ENCODE measurements at regions not wholly inside any gene's neighbourhood (a gene's known extent, or its start where the extent isn't known, plus 50 kb on each side); places are given as distances from the start of the nearest gene placed in this dataset.
"Not testable (repeated sequence)": the region's sequence is repeated elsewhere in the genome, so short reads cannot be mapped to it uniquely, and the experiment has no call there.

DNA sequence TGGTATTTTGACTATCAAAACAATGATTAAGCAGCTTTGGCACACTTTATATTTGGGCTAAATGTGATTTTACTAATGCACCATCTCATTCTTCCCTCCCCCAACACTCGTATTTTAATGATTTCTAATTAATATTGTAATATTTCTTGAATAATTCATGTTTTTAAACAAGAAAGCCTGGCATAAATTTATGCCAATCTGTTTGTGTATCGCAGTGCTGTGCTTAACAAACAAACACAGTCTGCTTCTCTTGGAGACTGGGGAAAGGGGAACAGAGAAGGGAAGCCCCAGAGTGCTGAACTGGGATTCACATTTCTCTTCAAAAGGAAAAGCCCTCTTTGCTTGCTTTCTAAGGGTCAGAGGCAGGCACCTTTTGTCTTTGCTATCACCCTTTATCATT, 496.9 kb upstream of the STXBP6 start:
- DNase-seq = no peak

DNA sequence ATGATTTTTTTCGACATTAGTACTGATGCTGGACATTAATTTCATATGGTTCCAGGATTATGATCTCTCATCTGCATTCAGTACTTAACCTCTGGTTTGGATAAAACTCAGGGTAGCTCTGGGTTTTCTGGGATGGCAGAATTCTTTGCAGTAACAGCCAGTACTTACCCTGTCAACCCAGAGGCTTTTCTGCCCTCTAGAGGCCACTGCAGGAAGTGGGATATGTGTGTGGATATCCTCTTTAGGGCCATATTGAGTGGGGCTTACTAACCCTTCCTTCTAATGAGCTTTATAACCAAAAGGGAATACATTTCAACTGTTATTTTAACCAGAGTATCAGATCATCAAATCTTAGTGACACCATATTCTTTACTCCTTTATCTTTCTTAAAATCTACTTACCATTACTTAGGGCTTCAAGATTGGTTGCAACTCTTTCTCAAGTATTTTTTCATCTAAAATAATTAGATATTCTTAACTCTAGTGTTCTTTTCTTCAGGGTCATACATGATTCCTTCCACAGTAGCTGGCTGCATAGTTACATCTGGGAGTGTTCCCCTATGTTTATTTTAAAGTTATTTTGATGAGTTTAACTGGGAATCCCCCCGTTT, 488.0 kb upstream of the STXBP6 start:
- DNase-seq = no peak

DNA sequence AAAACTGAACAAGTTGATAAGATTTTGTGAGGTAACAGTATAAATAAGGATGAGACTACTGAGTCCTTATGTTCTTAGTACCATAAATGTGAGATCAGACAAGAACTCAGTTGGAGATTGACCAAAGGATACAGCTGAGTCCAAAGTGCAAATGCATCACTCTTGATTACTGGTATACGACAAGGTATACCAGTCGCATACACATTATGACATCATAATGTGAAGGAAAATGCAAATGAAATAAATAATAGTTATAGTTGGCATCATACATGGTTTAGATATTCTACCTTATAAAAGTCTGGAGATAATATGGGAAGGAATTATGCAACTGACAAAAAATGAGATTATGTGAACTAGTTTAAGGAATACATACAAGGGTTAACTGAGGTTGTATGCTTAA, 476.3 kb upstream of the STXBP6 start:
- no peak for DNase-seq

DNA sequence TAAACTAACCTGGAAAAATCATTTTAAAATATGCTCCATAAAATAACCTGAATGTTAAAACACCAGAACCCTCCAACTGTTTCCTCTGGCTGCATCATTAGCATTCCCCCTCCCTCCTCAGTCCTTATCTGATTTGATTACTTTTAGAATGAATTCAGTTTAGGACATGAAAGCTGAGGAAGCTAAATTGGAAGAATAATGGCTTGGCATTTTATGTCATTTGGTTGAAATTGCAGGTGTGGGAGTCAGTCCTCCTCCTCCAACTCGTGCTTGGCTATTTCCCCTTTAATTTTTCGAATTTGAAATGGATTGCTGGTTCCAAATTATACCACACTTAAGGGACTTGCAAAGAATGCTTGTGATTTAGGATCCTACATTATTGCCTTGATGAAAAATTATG, 473.0 kb upstream of the STXBP6 start:
- no peak for DNase-seq

DNA sequence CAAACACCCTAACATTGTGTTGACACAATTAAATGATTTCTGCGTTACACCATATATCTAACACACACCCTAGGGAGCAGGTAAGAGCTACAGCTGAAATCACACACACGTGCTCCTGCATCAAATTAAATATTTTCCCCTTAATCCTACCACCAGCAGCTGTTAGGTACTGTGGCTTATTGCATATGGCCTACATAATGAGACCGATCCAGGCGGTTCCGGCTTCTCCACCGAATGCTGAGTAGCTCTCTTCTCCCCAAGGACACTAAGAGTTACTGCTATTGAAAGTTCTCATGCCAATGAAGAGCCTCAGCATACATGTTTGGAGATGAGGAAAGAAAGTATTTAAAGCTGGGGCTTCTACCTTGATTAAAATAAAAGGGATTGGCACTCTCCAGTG, 472.2 kb upstream of the STXBP6 start:
- DNase-seq = no peak

DNA sequence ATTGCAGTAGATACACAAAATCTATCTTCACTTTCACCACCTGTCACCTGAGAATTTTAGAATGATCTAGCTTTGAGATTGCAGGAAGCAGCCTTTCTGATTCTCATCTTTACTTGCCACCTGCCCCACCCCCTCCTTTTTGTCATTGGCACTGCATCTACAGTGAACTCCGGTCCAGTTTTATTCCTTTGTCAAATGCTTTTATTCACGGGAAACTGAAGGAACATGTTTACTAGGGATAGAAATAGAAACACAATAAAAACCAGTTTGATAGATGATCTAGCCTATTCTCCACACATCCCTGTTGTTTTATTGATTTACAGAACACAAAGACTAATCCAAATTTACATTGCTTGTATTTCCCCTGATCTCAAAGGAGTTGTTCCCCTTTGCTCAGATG, 471.7 kb upstream of the STXBP6 start:
- DNase-seq = no peak

DNA sequence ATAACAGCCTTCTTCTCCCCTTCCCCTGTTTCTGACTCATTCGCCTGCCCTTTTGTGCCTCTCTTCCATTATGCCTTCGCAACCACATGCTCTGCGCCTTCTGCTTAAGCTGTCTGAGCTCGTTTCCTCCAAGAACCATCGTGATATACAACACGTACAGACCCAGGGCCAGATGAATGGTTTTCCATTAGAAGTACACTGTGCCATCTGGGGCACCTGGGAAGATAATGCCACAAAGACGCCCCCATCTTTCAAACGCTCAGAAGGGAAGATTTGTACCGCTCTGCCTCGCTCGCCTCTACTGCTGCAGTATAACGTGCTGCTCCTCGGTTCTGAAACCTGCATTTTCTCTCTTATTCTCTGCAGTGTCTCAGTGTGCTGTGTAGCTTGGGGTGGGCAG, 470.9 kb upstream of the STXBP6 start:
- DNase-seq = no peak

DNA sequence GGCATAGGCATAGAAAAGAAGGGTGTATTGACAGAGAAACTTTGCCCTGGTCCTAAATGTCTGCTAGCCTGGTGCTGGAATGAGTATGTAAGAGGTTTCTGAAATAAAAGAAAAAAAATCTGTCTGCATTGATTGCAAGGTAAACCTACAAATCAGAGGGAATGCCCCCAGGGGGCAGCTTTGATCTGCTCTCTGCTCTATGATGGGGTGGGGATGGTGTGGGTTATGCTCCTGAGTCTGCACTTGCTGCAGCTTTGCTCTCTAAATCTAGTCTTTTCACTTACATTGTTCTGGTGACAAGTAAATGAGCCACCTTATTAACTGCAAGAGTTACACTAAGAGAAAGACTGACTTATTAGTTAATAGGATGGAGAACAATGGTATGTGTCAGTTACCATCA, 468.4 kb upstream of the STXBP6 start:
- no peak for DNase-seq

DNA sequence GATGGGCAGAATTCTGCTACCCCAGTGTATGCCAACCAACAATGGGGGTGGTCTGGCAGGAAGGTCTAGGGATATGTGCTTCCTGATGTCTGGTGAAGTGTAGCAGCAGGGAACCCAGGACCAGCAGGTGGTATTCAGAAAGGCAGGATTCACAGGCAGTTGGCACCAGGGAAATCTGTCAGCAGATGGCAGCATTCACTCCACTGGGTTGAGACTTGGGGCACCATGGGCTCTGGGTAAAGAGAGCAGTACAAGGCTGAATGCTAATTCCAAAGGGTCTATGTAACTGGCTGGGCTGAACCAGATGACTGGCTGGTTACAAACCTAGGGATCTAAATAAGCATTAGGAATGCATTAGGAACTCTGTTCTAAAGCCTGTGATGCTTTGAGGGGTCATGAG, 466.9 kb upstream of the STXBP6 start:
- DNase-seq = no peak

DNA sequence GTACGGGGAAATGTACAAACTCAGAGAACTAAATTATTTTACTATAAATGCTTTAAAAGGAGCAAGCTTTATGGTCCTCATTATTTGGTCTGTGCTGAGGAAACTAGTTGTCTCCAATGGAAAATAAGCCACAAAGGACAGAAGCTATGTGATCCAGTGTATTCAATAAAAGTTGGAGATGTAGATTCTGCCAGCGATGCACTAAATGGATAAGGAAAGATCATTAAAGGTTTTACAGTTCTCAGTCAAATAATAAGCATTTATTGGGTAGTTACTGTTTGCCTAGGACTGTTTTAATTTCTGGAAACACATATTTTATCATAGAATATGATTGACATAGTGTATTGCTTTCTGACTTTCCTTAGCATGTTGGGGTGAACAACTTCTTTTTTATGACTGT, 458.9 kb upstream of the STXBP6 start:
- no peak for DNase-seq

DNA sequence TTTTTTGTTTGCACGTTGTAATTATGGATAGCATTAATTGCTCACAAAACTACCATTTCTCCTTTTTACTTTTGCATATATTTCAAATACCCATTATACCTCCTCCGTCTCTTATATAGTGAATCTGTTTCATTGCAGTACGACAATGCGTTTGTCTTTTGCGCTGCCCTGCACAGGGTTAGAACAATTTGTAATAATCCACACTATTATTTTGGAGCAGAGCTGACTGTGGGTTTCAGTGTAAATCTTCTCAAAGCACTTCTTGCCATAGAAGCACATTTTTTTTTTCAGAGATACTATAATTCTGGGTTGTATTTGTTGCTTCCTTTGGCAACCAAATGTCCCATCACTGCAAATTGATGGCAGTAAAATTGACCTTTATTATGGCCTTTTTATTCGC, 451.8 kb upstream of the STXBP6 start:
- no peak for DNase-seq

DNA sequence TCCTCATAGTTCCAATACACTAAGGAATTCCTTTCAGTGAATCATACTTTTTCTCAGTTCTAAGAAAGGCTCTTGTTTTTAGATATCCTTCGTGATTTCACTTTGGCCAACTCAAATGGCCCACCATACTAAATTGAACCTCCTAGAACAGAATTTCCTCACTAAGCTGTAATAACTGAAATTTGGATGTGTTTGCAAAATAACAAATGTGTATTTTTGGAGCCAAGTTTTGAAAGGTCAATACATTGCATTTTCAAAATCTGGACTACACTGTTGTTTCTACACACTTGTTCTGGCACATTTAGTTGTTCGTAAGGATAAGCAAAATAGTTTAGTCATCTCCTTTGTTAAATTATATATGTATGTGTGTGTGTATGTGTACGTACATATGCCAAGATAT, 439.0 kb upstream of the STXBP6 start:
- no peak for DNase-seq

DNA sequence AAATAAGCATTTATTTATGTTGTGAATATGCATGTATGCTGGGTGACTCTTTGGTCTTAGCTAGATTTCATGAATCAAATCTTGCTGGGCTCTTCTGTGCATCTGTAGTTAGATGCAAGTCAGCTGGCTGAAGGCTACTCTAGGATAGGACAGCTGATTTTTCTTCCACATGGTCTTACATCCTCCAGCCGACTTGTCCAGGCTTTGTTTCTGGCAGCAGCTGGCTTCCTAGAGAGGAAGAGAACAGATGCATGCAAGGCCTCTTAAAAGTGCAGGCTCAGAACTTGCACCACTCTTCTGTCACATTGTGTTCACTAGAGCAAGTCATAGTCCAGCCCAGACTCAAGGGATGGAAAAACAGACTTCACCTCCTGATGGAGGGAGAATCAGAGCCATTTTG, 435.4 kb upstream of the STXBP6 start:
- no peak for DNase-seq

DNA sequence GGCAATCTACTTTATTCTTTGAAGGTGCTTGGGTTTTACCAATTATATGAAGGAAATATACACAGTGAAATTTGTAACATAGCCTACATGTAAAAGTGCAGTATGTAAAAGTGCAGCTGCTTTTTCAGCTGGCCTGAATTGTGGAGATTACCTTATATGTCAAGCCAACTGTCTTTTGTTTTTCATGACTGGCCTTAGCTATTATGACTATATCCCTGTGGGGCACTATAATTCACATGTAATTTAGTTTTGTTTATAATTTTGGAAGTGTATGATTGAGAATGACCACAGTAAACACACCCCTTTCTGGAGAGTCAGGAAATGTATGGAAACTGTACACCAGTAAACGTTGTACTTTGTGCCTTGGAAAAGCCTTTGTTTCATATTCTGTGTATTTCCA, 435.0 kb upstream of the STXBP6 start:
- DNase-seq = no peak

DNA sequence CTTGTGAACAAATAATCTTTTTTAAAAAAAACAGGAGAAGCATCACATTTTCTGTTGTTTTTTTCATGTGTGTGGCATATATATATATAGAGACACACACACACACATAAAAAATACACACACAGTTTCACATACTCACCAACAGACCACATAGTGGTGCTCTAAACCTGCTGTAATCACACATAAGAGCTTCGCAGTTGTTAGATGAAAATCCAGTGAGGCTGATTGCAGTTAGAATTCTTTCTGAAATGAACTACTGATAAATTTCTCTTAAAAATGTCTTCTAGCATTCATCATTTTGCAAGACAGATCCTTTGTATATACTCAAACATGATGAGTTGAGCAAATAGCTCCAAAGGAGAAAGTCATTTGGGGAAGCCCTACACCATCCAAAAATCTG, 434.3 kb upstream of the STXBP6 start:
- DNase-seq = no peak

DNA sequence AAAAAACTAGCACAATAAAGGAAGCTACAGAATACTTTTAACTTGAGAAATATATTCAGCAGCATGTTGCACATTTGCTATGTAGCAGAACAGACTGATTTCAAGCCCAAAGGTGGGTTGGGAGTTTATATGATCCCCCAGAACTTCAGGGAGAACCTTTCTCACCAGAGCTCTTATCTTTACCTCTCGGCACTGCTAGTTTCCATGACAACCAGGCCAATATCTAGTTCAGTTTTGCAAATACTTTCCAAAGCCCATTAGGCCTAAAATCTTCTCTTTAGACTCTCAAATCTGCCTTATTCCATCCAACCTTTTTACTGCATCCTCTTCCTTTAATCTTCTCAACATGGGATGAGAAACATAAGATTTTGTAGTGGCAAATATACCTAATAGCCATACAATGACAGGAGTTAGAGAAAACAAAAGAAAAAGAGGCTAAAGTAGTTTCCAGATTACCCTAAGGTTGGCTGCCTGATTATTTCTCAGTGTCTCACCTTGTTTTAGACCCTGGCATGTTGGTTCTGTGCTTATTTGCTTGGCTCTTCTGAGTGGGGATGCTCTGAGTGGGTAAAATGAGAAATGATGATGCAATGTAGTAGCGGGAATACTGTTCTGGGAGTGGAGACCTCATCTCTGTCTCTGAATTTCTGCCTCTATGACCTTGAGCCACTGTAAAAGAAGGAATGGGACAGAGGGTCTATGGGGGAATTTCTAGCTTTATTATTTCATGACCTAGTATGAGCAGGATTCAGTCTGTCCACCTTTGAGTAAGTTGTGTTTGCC, 427.6 kb upstream of the STXBP6 start:
- no peak for DNase-seq

DNA sequence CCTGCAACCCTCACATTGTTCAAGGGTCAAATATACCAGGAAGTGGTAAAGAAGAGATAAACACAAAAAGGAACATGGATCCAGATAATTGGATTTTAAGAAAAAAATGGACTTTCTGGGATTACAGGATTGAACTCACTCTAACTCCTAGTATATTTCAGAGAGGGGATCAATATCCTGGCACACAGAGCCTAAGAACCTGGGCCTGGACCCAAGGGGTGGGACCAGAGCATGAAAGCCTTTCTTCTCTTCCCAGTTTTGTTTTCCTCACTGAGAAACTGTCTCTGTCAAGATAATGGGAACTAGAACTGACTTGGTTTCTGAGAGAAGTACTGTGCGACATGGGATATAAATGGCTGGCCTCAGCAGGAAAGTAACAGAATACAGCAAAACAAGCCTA, 422.8 kb upstream of the STXBP6 start:
- no peak for DNase-seq

DNA sequence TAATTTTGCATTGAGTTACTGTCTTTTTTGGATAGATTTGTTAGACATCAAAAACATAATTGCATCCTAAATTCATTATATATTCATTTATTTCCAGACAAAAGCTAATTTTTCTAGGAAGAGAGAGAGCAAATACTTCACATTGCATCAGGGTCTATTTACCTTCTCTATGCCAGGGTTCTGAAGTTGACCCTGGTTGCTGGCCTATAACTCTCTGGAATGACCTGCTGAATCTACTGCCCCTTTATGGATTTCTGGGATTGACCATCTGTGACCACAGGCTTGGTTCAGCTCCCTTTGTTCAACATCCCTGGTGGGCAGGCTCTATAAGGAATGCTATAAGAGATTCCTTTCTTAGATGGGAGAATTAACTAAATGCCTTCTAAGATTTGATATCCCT, 414.8 kb upstream of the STXBP6 start:
- no peak for DNase-seq

DNA sequence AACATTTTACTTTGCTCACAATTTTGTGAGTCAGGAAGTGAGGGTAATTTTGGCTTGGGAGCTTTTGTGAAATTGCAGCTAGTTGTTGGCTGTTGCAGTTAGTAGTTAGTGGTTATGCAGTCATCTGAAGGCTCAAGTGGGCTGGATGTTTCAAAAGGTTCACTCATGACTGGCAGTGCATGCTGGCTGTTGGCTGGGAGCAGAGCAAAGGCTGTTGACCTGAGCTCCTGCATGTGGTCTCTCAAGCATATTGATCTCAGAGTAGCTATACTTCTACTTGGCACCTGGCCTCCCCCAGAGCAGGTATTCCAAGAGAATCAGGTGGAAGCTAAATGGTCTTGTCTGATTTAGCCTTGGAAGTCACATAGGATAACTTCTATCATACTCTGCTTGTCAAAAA, 414.1 kb upstream of the STXBP6 start:
- no peak for DNase-seq

DNA sequence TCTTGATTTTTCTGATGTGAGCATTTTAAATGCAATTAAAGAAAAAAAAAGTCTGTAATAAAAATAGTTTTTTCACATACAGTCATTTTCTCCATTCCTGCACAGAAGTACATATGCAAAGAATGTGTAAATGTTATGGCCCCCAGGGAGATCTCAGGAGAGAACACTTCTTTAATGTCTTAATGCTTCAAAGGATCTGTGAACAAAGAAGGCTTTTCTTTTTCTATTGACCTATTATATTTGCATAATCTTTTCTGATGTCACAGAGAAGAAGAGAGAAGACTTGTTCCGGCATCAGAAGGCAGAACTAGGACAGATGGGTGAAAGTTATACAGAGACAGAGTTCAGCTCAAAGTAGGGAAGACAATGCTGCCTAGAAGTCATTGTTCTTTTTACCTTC, 413.5 kb upstream of the STXBP6 start:
- no peak for DNase-seq

DNA sequence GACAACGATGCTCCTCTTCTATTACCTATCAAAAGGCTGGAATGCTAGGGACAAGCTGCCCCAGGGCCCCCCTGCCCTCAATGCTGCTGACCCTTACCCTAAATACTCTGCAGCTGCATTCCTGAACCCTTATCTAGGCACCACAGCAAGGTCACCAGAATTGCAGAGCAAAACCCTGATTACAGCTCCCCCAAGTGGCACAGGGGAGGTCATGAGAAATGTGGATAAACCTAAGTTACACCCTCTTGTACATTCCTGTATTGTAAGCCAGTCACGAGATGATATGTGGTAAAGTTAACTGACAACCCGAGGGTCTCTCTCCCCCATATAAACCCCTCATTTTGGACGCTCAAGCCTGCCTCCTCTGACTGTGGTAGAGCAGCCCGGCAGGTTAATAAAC, 411.8 kb upstream of the STXBP6 start:
- no peak for DNase-seq

DNA sequence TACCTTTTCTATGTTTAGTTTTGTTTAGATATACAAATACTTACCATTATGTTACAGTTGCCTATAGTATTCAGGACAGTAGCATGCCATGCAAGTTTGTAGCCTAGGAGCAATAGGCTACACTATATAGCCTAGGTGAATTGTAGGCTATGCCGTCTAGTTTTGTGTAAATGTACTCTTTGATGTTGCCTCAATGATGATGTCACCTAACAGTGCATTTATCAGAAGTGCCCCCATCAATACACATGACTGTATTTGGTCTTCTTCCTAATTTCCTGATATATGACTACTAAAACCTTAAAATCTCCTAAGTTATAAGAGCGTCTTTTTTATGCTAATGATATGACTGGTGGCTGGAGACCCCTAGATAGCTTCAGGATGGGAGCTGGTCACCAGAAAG, 394.4 kb upstream of the STXBP6 start:
- no peak for DNase-seq

DNA sequence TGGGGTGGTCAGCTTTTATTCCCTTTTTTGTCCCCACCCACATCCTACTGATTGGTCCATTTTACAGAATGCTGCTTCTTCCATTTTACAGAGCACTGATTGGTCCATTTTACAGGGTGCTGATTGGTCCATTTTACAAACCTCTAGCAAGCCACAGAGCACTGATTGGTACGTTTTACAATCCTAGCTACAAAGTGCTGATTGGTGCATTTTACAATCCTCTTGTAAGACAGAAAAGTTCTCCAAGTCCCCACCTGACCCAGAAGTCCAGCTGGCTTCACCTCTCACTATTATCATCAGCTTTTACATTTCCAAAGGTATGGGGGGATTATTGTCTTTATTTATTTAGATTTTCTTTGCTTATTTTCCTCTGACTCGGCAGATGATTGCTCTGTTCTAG, 390.4 kb upstream of the STXBP6 start:
- not testable (repeated sequence) for DNase-seq

DNA sequence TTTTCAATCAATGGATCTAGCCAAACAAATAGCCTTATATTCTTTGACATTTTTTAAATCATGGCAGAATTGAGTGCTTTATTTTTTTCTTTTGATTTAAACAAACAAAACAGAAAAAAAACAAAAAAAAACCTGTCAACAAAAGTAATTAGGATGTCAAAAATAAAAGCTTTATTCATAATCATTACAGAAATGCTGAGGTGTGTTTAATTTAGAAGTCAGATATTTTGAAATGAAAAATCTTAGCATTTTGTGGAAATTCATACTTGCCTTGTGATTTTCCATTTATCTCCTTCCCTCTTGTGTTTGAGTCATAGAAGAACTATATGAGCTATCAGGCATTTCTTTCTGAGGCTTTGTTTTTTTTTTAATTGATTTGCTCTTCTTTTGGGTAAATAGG, 387.0 kb upstream of the STXBP6 start:
- no peak for DNase-seq

DNA sequence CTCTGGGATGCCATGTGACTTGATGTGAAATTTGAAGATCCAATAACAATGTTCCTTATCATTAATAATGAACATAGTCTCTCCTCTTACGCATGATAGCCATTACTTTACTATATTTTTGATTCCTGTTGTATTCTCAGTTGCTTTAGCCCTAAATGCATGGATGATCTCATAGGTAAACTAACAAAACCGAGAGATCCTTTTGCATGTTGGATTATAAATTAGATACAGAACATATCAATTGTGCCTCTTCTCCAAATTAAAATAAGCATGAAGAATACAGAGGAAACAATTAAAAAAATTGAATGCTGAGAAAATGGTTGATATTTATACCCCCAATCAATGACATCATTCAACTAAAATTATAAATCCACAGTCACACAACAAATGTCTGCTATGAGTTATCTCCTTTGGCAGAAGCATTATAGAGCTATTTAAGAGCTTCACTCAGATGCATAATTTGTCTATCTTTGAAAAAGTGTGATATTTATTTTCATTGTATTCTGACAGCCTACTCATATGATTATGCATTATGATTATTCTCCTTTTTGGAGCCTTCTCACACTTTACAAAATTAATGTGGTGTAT, 386.4 kb upstream of the STXBP6 start:
- no peak for DNase-seq

All from activated CD4-positive, alpha-beta T cell treated with anti-CD3 and anti-CD28 coated beads for 1 hour (primary cell).